ENCODE measurements at regions not wholly inside any gene's neighbourhood (a gene's known extent, or its start where the extent isn't known, plus 50 kb on each side); places are given as distances from the start of the nearest gene placed in this dataset.

DNA sequence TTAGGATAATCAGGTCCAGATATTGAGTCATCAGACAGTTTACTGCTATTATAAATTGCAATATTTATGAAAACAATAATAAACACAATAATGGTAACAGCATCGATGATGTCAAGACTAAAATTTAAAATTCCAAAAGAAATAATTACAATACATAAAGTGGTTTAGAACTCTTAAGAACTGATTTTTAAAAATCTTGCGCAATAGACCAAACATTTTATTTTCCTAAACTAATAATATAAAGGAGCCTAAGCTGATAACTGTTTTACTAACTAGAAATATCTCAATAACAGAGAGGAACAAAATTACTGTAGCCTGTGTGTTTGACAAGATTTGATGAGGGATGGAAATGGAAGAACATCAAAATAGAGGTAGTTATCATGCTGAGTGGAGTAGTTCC is 93.9 kb upstream of the TRHDE start:
- no peak for TF ChIP-seq EP300 (IDR thresholded peaks at IDR 0.05)
- TF ChIP-seq, protein P1, sequence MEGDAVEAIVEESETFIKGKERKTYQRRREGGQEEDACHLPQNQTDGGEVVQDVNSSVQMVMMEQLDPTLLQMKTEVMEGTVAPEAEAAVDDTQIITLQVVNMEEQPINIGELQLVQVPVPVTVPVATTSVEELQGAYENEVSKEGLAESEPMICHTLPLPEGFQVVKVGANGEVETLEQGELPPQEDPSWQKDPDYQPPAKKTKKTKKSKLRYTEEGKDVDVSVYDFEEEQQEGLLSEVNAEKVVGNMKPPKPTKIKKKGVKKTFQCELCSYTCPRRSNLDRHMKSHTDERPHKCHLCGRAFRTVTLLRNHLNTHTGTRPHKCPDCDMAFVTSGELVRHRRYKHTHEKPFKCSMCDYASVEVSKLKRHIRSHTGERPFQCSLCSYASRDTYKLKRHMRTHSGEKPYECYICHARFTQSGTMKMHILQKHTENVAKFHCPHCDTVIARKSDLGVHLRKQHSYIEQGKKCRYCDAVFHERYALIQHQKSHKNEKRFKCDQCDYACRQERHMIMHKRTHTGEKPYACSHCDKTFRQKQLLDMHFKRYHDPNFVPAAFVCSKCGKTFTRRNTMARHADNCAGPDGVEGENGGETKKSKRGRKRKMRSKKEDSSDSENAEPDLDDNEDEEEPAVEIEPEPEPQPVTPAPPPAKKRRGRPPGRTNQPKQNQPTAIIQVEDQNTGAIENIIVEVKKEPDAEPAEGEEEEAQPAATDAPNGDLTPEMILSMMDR (IDR thresholded peaks at IDR 0.05): no peak
- no peak for TF ChIP-seq POLR2A (IDR thresholded peaks at IDR 0.05)
